ENCODE measurements at regions not wholly inside any gene's neighbourhood (a gene's known extent, or its start where the extent isn't known, plus 50 kb on each side); places are given as distances from the start of the nearest gene placed in this dataset.

DNA sequence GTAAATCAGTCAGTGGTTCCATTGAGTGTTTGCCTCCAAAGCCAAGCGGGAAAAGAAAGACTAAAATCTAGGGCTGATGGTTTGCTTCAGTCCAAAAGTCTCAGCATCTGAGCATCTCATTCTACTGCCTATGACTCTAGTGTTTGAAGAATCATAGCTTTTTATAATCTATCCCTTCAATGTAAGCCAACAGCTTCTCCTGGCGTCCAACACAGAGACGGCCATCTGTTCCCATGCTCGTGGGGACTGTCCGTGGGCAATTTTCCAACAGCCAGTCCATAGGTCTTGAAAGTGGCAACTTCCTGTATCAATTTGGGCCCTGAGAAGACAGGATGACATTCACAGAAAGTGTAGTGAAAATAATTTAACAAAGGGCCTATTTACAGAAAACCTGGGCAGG lies 544.4 kb upstream of the TMEM132C start:
- TF ChIP-seq, protein P1, sequence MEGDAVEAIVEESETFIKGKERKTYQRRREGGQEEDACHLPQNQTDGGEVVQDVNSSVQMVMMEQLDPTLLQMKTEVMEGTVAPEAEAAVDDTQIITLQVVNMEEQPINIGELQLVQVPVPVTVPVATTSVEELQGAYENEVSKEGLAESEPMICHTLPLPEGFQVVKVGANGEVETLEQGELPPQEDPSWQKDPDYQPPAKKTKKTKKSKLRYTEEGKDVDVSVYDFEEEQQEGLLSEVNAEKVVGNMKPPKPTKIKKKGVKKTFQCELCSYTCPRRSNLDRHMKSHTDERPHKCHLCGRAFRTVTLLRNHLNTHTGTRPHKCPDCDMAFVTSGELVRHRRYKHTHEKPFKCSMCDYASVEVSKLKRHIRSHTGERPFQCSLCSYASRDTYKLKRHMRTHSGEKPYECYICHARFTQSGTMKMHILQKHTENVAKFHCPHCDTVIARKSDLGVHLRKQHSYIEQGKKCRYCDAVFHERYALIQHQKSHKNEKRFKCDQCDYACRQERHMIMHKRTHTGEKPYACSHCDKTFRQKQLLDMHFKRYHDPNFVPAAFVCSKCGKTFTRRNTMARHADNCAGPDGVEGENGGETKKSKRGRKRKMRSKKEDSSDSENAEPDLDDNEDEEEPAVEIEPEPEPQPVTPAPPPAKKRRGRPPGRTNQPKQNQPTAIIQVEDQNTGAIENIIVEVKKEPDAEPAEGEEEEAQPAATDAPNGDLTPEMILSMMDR (conservative IDR thresholded peaks at IDR 0.05): no peak
- no peak overlapping the region for H3K27ac ChIP-seq

DNA sequence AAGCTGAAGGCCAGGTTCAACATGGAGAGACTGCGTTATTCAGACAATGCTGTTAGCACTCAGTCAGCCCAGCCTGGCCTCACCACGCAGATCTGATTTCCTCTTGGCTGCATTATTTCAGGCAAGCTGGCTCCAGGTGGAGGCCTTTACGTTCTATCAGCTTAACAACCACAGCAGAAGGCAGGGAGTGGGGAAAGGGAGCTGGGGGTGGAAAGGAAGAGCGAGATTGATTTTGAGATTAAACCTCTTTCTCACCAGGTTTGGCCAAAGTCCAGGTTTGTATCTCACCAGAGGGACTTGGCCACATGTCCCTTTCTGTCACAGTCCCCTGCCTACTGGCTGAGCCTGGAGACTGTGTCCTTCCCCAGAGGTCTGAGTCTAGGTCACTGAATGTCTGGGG lies 543.7 kb upstream of the TMEM132C start:
- H3K27ac ChIP-seq: no peak overlapping the region
- TF ChIP-seq, protein P1 (conservative IDR thresholded peaks at IDR 0.05): no peak

DNA sequence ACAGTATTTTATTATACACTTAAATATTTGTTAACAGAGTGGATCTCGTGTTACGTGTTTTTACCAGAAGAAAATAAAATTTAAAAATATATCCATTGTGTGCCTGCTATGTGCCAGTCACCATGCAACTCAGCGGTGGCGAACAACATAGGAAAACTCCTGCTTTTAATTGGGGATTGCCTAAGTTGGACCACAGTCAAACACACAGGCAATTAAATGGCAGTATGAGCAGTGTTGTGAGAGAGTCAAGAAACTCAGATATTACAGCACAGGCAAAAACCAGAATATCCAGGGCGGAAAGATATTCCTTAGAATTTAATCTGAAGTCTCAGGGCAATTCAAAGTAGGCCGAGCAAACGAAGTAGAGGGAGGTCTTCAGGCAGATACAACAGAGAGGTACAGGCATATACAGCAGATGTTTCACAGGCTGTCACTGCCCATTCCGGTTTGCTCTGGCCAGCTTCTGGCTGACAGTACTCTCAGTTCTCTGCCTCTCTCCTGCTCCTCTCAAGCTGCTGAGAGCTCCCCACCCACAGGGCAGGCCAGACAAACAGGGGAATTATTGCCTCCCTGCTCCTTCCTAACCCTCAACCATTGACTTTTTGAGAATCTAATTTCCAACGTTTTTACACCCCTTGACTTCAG lies 540.2 kb upstream of the TMEM132C start:
- TF ChIP-seq, protein P1 (conservative IDR thresholded peaks at IDR 0.05): no peak
- no peak overlapping the region for H3K27ac ChIP-seq

DNA sequence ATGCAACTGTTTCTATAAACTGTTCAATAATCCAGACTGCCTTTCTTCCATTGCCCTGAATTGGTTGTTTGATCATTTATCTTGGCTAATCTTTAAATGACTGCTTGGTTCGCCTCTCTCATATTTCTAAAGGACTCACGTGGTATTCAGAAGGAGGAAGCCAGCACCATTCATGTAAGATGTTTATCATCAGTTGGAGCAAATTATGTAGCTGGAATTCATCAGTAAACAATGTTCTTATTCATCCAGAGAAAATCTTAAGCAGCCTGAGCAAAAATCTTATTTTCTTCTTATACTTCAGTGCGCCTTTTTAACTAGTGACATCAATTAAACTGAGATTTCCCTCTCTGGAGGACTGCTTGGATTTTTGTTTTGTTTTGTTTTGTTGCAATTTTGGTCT lies 538.7 kb upstream of the TMEM132C start:
- H3K27ac ChIP-seq: no peak overlapping the region
- TF ChIP-seq, protein P1 (conservative IDR thresholded peaks at IDR 0.05): no peak

DNA sequence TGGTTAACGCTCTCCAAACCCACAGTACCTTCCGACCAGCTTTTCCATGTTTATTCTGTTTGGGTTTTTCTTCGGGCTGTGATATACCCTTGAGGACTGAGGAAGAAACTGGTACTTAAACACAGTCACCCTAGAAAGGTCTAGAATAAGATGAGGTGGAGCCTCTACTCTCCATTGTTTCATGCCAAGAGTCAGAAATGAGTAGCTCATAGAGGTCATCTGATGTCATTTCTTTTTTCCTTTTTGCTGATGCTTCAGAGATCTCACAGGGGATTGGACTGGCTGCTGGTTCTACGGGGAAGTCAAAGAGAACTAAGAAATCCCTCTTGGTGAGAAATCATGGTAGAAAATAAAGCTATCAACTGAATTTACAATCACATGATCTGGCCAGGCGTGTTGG lies 538.2 kb upstream of the TMEM132C start:
- TF ChIP-seq, protein P1 (conservative IDR thresholded peaks at IDR 0.05): no peak
- no peak overlapping the region for H3K27ac ChIP-seq

DNA sequence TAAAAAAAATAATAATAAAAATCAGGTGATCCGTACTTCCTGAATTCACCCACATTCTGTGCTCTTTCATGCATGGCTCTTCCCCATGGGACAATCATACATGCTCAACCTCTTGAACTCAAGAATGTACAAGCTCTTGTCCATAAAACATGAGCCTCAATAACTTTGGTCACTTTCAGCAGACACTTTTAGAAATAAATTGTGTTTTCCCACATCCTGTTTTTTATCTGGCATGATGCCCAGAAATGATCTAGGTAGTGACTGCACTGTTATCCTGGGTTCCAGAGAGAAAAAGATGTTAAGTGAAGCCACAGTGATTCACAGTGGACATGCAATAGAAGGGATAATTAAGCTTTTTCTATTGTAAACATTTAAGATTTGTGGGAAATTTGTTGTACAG lies 537.6 kb upstream of the TMEM132C start:
- no peak overlapping the region for H3K27ac ChIP-seq
- TF ChIP-seq, protein P1 (conservative IDR thresholded peaks at IDR 0.05): no peak

DNA sequence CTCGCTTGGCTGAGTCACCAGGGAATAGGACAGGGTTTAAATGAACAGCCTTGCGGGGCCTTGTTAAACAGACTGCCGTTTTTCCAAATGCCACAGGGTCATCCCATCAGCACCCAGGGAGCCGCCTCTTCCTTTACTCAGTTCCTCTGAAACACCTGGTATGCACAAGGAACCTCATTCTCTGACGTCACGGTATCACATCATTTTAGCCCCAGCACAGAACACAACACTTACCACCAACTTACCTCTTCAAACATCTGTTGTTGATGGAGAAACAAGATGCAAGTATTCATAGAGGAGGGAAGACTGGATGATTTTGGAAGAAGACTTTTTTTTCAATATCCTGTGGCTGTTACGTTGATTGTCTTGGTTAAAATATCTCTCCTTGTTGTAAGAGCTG lies 535.3 kb upstream of the TMEM132C start:
- no peak overlapping the region for H3K27ac ChIP-seq
- TF ChIP-seq, protein P1 (conservative IDR thresholded peaks at IDR 0.05): no peak

All from VCaP (cell line).